ENCODE measurements at regions not wholly inside any gene's neighbourhood (a gene's known extent, or its start where the extent isn't known, plus 50 kb on each side); places are given as distances from the start of the nearest gene placed in this dataset.
A peak's percentile ranks its signal among the peaks of the same experiment; 100 is the strongest.

- TF ChIP-seq ZBTB26 (CRISPR knock-in tag; IDR thresholded peaks at IDR 0.05; ENCODE audit: borderline replicate concordance) (peak; percentile 20; the same call in 1 of the 2 replicates), HDAC1 (CRISPR knock-in tag; IDR thresholded peaks at IDR 0.05) (peak; percentile 55; the same call in 1 of the 2 replicates), POLR2A (IDR thresholded peaks at IDR 0.05; ENCODE audit: insufficient read depth in 1 of 2, low read depth in 2 of 2, low read length in 2 of 2) (peak in 1 of 2 experiments; percentile 49; a peak in 2 of 4 replicates), MAZ (IDR thresholded peaks at IDR 0.05; ENCODE audit: borderline replicate concordance, low read depth, low read length) (peak; percentile 81; the same call in 1 of the 2 replicates), MAZ (CRISPR knock-in tag; IDR thresholded peaks at IDR 0.05; ENCODE audit: low read depth) (peak; percentile 59), ZSCAN30 (CRISPR knock-in tag; IDR thresholded peaks at IDR 0.05) (no peak), NFE2 (CRISPR knock-in tag; IDR thresholded peaks at IDR 0.05) (no peak), CCDC6 (CRISPR knock-in tag; IDR thresholded peaks at IDR 0.05) (no peak), PAXIP1 (CRISPR knock-in tag; conservative IDR thresholded peaks at IDR 0.05) (peak; percentile 60; the same call in 1 of the 2 replicates), TAF15 (IDR thresholded peaks at IDR 0.05; ENCODE audit: low read depth, low read length, poor library complexity, severe bottlenecking) (no peak), ZSCAN9 (CRISPR knock-in tag; IDR thresholded peaks at IDR 0.05; ENCODE audit: borderline replicate concordance) (no peak), ZNF737 (CRISPR knock-in tag; IDR thresholded peaks at IDR 0.05; ENCODE audit: borderline replicate concordance) (no peak; the same call in 1 of the 2 replicates), HOXA9 (CRISPR knock-in tag; IDR thresholded peaks at IDR 0.05; ENCODE audit: borderline replicate concordance) (no peak), ZNF607 (CRISPR knock-in tag; IDR thresholded peaks at IDR 0.05; ENCODE audit: borderline replicate concordance) (peak; percentile 79; the same call in 1 of the 2 replicates), HNRNPH1 (optimal IDR thresholded peaks at IDR 0.05; ENCODE audit: low read depth, low read length) (no peak), ZNF441 (CRISPR knock-in tag; IDR thresholded peaks at IDR 0.05; ENCODE audit: borderline replicate concordance) (no peak), NCOA2 (CRISPR knock-in tag; IDR thresholded peaks at IDR 0.05) (no peak), SNRNP70 (IDR thresholded peaks at IDR 0.05; ENCODE audit: low read depth, low read length) (no peak)
- TF ChIP-seq, protein P1, sequence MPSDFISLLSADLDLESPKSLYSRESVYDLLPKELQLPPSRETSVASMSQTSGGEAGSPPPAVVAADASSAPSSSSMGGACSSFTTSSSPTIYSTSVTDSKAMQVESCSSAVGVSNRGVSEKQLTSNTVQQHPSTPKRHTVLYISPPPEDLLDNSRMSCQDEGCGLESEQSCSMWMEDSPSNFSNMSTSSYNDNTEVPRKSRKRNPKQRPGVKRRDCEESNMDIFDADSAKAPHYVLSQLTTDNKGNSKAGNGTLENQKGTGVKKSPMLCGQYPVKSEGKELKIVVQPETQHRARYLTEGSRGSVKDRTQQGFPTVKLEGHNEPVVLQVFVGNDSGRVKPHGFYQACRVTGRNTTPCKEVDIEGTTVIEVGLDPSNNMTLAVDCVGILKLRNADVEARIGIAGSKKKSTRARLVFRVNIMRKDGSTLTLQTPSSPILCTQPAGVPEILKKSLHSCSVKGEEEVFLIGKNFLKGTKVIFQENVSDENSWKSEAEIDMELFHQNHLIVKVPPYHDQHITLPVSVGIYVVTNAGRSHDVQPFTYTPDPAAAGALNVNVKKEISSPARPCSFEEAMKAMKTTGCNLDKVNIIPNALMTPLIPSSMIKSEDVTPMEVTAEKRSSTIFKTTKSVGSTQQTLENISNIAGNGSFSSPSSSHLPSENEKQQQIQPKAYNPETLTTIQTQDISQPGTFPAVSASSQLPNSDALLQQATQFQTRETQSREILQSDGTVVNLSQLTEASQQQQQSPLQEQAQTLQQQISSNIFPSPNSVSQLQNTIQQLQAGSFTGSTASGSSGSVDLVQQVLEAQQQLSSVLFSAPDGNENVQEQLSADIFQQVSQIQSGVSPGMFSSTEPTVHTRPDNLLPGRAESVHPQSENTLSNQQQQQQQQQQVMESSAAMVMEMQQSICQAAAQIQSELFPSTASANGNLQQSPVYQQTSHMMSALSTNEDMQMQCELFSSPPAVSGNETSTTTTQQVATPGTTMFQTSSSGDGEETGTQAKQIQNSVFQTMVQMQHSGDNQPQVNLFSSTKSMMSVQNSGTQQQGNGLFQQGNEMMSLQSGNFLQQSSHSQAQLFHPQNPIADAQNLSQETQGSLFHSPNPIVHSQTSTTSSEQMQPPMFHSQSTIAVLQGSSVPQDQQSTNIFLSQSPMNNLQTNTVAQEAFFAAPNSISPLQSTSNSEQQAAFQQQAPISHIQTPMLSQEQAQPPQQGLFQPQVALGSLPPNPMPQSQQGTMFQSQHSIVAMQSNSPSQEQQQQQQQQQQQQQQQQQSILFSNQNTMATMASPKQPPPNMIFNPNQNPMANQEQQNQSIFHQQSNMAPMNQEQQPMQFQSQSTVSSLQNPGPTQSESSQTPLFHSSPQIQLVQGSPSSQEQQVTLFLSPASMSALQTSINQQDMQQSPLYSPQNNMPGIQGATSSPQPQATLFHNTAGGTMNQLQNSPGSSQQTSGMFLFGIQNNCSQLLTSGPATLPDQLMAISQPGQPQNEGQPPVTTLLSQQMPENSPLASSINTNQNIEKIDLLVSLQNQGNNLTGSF (CRISPR knock-in tag; IDR thresholded peaks at IDR 0.05), result no peak
These were observed 65.2 kb upstream of the TINAGL1 start (continued) for GRCh38 chr1:31510853-31511789.

Measured in HepG2 (cell line).